GM12875 (cell line): ENCODE measurements at regions not wholly inside any gene's neighbourhood (a gene's known extent, or its start where the extent isn't known, plus 50 kb on each side); places are given as distances from the start of the nearest gene placed in this dataset.

Experiments used
- H3K4me3 ChIP-seq: one replicate; pipeline ENCODE4 v1.5.1; 2011; ENCODE audit warnings: low read depth, low read length, control low read depth
- CTCF ChIP-seq: IDR thresholded peaks from 2 replicates; pipeline ENCODE4 v1.5.1; 2011; ENCODE audit warnings: low read depth, mild to moderate bottlenecking, control low read depth, inconsistent platforms, low read length, moderate library complexity, borderline replicate concordance; ENCODE audit not compliant: insufficient read depth

GRCh38 chr2:239765076-239765845 lies 259.9 kb downstream of the NDUFA10 start:
- TF ChIP-seq CTCF, result no peak
- H3K4me3 ChIP-seq, result no peak overlapping the region

- TF ChIP-seq CTCF, result no peak
- H3K4me3 ChIP-seq, result no peak overlapping the region
These were observed 261.6 kb downstream of the NDUFA10 start for GRCh38 chr2:239763433-239764097.

GRCh38 chr2:239762655-239763269 lies 262.4 kb downstream of the NDUFA10 start:
- no peak for TF ChIP-seq CTCF
- H3K4me3 ChIP-seq, result no peak overlapping the region

- no peak for TF ChIP-seq CTCF
- H3K4me3 ChIP-seq, result no peak overlapping the region
These were observed 263.0 kb downstream of the NDUFA10 start for GRCh38 chr2:239762106-239762505.

- no peak overlapping the region for H3K4me3 ChIP-seq
- TF ChIP-seq CTCF, result no peak
These were observed 264.5 kb downstream of the NDUFA10 start for GRCh38 chr2:239760596-239760995.

- TF ChIP-seq CTCF, result no peak
- H3K4me3 ChIP-seq, result no peak overlapping the region
These were observed 266.8 kb downstream of the NDUFA10 start for GRCh38 chr2:239758279-239758877.
